ENCODE measurements at regions not wholly inside any gene's neighbourhood (a gene's known extent, or its start where the extent isn't known, plus 50 kb on each side); places are given as distances from the start of the nearest gene placed in this dataset.

DNA sequence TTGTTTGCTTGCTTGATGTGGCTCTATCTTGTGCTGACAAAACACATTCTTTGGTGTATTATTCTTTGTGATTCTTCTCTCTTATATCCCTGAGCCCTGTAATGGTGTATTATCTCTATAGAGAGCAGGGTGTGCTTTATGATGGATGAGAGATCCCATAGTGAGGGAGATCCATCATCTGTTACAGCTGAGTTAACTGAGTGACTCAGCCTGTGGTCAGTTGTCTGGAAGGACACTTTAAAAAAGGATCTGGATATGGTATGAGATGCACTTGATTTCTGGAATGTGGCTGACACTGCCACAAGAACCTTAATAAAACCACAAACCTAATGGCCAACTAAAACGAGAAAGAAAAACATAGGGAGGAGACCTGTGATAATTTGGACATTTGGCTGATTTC lies 461.4 kb upstream of the SYT1 start:
- Mint-ChIP-seq H3K27me3 (no peaks in the 10 kb centered on the region), H3K36me3 (no peaks in the 10 kb centered on the region), H3K4me3 (no peak overlapping the region), H3K9me3 (no peaks in the 10 kb centered on the region), H3K4me1 (ENCODE audit: unreplicated experiment) (peaks cover 11% of the 10 kb centered on the region), H3K27ac (no peak overlapping the region)
- TF ChIP-seq, protein P1, sequence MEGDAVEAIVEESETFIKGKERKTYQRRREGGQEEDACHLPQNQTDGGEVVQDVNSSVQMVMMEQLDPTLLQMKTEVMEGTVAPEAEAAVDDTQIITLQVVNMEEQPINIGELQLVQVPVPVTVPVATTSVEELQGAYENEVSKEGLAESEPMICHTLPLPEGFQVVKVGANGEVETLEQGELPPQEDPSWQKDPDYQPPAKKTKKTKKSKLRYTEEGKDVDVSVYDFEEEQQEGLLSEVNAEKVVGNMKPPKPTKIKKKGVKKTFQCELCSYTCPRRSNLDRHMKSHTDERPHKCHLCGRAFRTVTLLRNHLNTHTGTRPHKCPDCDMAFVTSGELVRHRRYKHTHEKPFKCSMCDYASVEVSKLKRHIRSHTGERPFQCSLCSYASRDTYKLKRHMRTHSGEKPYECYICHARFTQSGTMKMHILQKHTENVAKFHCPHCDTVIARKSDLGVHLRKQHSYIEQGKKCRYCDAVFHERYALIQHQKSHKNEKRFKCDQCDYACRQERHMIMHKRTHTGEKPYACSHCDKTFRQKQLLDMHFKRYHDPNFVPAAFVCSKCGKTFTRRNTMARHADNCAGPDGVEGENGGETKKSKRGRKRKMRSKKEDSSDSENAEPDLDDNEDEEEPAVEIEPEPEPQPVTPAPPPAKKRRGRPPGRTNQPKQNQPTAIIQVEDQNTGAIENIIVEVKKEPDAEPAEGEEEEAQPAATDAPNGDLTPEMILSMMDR (conservative IDR thresholded peaks at IDR 0.05) = no peak
- no peak for DNase-seq (ENCODE audit: extremely low spot score, unreplicated experiment)

DNA sequence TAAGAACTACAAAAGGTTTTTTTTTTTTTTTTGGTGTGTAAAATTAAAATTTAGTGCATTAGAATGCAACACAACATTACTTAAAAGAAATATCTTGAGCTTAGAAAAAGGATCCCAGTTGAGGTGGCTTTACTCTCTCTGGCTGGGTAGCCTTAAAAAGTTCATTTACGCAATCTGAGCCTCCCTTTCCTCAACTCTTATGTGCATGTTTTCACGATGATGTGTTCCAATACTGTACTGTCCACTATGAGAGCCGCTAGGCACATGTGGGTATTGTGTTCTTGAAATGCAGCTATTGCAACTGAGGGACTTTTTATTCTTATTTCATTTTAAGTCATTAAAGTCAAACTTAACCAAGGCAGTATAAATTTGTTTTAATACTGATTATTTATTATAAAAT lies 460.9 kb upstream of the SYT1 start:
- Mint-ChIP-seq H3K9me3 (no peaks in the 10 kb centered on the region), H3K4me3 (no peak overlapping the region), H3K4me1 (ENCODE audit: unreplicated experiment) (peaks cover 11% of the 10 kb centered on the region), H3K27ac (no peak overlapping the region), H3K36me3 (no peaks in the 10 kb centered on the region), H3K27me3 (no peaks in the 10 kb centered on the region)
- no peak for DNase-seq (ENCODE audit: extremely low spot score, unreplicated experiment)
- TF ChIP-seq, protein P1 (conservative IDR thresholded peaks at IDR 0.05) = no peak

DNA sequence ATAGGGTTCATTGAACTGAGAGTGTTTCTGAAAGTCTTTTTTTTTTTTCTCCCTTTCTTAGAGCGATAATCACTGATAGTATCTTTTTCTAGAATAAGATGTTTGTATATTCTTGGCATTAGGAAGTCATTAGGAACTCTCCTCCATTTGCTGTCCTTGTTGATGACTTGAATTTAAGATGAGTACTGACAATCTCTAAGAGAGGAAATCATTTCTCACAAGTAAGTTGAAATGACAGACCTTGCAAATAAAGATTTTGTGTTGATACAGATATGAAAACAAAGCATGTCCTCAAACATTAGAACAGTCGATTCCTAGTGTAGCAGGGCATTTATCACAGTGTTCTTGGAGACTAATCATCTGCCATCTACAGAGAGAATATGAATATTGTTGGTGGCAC lies 458.4 kb upstream of the SYT1 start:
- Mint-ChIP-seq H3K36me3 (no peaks in the 10 kb centered on the region), H3K27ac (no peak overlapping the region), H3K4me1 (ENCODE audit: unreplicated experiment) (peaks cover 11% of the 10 kb centered on the region), H3K27me3 (no peaks in the 10 kb centered on the region), H3K4me3 (no peak overlapping the region), H3K9me3 (no peaks in the 10 kb centered on the region)
- TF ChIP-seq, protein P1 (conservative IDR thresholded peaks at IDR 0.05) = no peak
- no peak for DNase-seq (ENCODE audit: extremely low spot score, unreplicated experiment)

DNA sequence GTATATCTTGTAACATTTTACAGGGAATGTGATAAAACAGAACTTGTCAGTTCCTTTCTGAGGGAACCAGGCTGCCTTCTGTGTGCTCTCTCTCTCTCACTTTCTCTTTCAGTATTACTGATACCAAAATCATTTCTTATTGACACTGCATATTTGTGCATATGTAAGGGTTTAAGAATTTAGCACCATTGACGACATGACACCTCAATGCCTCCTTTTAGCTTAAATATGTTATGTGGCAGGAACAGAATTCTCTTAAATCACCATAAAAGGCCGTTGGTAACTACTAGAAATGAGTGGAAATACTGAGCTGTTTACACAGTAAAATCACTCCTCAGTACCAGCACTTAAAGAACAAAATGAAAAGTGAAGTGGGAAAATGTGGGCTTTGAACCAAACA lies 457.7 kb upstream of the SYT1 start:
- no peak overlapping the region for H3K27ac Mint-ChIP-seq
- no peak for DNase-seq (ENCODE audit: extremely low spot score, unreplicated experiment)
- TF ChIP-seq, protein P1 (conservative IDR thresholded peaks at IDR 0.05) = no peak

DNA sequence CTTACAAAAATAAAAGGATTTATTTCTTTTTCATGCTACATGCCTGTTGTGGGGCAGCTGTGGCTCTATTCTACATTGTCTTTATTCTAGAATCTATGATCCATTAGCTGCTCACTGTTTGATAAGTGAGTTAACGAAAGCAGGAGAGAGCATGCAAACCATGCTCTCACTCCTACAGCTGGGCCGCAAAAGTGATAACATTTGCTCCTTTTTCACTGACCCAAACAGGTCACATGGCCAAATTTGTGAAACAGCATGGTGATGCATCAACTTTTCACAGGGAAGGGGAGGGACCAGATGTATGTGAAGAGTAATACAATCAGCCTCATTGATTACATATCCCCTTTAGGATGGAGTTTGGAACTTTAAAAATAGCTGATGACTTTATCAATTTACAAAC lies 456.9 kb upstream of the SYT1 start:
- no peak overlapping the region for H3K27ac Mint-ChIP-seq
- H3K4me1 Mint-ChIP-seq (ENCODE audit: unreplicated experiment) = peaks cover 11% of the 10 kb centered on the region
- H3K36me3 Mint-ChIP-seq = no peaks in the 10 kb centered on the region
- no peaks in the 10 kb centered on the region for H3K9me3 Mint-ChIP-seq
- TF ChIP-seq, protein P1 (conservative IDR thresholded peaks at IDR 0.05) = no peak
- no peak for DNase-seq (ENCODE audit: extremely low spot score, unreplicated experiment)
- H3K27me3 Mint-ChIP-seq = no peaks in the 10 kb centered on the region
- H3K4me3 Mint-ChIP-seq = no peak overlapping the region

More for the DNA sequence above, 457.7 kb upstream of the SYT1 start:
- H3K27me3 Mint-ChIP-seq = no peaks in the 10 kb centered on the region
- H3K36me3 Mint-ChIP-seq = no peaks in the 10 kb centered on the region
- peaks cover 11% of the 10 kb centered on the region for H3K4me1 Mint-ChIP-seq (ENCODE audit: unreplicated experiment)
- no peaks in the 10 kb centered on the region for H3K9me3 Mint-ChIP-seq
- H3K4me3 Mint-ChIP-seq = no peak overlapping the region

DNA sequence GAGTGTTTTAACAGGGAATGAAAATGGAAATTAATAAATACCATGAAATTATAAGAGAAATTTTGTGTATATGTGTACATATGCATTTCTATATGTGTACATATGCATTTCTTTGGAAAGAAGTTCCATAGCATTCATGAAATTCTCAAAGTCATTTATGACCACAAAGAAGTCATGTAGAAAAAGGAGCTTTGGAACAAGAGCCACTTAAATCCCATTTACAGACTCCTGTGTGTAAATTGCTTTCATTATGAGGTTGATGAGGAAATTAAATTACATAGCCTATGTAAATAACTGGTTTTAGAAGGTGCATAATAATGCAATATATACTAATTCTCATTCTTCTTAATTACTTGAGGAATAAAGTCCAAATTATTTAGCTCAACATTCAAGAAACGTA lies 450.5 kb upstream of the SYT1 start:
- TF ChIP-seq, protein P1 (conservative IDR thresholded peaks at IDR 0.05) = no peak
- Mint-ChIP-seq H3K4me3 (no peak overlapping the region), H3K4me1 (ENCODE audit: unreplicated experiment) (no peaks in the 10 kb centered on the region), H3K27me3 (no peaks in the 10 kb centered on the region), H3K36me3 (no peaks in the 10 kb centered on the region), H3K9me3 (no peaks in the 10 kb centered on the region), H3K27ac (no peak overlapping the region)
- DNase-seq (ENCODE audit: extremely low spot score, unreplicated experiment) = no peak

Measured in type B pancreatic cell (in vitro differentiated cells).